UCSD-AML1 (cell line): ENCODE measurements at regions not wholly inside any gene's neighbourhood (a gene's known extent, or its start where the extent isn't known, plus 50 kb on each side); places are given as distances from the start of the nearest gene placed in this dataset.
"Not testable (repeated sequence)": the region's sequence is repeated elsewhere in the genome, so short reads cannot be mapped to it uniquely, and the experiment has no call there.

ENCODE experiments used
- DNase-seq: peaks from one replicate; lab custom pipeline; 2025; ENCODE audit not compliant: unreplicated experiment; lab: John Stamatoyannopoulos, UW

DNA sequence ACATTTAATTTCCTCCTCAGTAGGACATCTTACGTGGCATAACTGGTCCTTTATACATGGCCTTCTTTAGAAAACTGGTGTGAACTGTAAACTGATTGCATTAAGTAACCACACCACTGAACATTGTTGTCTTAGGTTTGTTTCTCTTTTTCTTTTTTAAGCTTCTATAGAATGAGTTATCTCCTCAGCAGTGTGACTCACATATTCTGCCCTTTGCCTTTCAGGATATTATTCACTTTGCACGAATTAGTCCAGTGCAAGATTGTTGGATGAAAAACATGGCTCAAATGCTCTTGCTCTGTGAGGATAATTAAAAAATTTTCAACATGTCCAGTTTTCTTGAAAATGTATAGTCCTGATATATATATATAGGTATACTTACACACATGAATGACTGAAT is 147.6 kb downstream of the KBTBD8 start:
- DNase-seq, result no peak

DNA sequence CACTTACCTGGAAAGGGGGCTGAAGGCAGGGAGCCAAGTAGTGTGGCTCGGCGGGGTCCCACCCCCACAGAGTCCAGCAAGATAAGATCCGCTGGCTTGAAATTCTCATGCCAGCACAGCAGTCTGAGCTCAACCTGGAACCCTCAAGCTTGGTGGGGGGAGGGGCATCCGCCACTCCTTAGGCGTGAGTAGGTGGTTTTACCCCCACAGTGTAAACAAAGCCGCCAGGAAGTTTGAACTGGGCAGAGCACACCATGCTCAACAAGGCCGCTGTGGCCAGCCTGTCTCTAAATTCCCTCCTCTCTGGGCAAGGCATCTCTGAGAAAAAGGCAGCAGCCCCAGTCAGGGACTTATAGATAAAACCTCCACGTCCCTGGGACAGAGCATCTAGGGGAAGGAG is 156.3 kb downstream of the KBTBD8 start:
- no peak for DNase-seq

DNA sequence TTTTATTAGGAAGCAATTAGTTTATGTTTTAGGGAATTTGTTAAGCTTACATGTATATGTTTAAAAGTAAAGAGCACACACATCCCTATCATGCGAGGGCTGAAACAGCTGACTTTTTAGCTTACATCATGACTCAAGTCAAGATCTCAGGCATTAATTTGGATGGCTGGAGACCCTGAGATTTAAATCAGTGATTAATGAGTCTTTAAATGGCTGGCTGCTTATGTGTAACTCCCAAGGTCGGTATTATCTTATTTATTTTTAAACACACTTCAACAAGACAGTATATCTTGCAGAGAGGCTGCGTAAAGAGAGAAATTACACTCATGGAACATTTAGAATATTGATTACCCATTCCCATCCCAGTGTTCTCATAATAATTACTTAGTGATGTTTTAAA is 169.4 kb downstream of the KBTBD8 start:
- no peak for DNase-seq

DNA sequence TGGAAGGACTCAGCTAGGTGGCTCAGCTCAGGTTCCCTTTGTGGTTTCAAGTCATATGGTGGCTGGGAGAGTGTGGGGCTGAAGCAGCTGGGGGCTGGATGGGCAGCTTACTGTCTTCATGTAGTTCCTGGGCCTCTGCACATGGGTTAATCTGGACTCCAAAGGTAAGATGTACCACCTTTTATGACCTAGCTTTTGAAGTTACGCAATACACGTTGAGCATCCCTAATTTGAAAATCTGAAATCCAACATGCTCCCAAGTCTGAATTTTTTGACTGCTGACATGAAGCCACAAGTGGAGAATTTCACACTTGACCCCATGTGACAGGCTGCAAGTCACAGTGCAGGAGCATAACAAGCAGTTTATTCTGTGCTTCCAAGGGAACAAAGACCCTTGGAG is 173.7 kb downstream of the KBTBD8 start:
- DNase-seq, result no peak

DNA sequence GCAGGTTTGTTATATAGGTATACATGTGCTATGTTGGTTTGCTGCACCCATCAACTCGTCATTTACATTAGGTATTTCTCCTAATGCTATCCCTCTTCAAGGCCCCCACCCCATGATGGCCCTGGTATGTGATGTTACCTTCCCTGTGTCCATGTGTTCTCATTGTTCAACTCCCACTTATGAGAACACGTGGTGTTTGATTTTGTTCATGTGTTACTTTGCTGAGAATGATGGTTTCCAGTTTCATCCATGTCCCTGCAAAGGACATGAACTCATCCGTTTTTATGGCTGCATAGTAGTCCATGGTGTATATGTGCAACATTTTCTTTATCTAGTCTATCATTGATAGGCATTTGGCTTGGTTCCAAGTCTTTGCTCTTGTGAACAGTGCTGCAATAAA is 175.0 kb downstream of the KBTBD8 start:
- not testable (repeated sequence) for DNase-seq

DNA sequence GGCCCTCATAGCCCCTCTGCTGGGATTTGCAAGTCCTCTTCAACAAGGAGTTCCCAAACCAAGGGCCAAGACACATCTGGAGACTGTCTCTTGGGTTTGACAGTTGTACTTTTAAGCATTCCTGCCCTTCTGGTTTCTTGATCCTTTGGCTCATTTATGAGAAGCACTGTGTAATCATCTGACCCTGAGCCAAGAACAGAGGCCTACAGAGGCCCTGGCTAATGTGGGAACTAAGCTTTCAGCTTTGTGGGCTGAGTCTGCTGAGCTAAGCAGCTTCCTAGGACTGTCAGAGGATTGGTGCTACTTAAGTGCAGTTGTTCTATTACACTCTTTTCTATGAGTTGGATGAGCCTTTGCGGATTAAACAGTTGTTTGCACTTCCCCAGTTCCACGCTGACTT is 178.3 kb downstream of the KBTBD8 start:
- no peak for DNase-seq

DNA sequence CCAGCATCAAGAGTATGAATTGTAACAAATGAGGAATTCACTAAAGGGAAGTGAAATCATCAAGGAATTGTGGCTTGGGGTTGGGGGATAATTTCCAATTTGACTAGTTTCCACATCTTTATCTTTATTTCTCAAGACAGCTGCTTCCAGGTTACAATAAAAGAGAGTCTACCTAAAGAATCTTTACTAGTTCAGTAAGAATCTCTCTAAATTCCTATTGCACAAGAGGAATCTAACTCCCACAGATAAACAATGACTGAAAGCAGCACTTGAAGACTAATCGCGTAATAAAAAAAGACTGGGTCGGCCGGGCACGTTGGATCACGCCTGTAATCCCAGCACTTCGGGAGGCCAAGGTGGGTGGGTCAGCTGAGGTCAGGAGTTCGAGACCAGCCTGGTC is 194.4 kb downstream of the KBTBD8 start:
- no peak for DNase-seq

DNA sequence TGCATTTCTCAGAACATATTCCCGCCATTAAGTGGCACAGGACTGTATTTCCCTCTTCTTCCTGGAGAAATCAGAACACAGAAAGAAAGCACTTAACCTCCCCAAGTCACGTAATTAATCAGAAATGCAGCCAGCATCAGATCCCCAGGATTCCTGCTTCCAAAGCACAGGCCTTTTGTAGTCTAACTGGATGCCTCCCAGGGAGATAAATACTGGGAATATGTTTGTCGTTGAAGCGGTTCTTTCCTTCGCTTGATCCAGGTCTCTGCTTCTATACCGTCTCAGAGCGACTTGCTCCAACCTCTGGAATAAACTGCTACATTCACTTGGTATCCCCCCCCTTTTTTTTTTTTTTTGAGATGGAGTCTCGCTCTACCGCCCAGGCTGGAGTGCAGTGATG is 198.6 kb downstream of the KBTBD8 start:
- no peak for DNase-seq

DNA sequence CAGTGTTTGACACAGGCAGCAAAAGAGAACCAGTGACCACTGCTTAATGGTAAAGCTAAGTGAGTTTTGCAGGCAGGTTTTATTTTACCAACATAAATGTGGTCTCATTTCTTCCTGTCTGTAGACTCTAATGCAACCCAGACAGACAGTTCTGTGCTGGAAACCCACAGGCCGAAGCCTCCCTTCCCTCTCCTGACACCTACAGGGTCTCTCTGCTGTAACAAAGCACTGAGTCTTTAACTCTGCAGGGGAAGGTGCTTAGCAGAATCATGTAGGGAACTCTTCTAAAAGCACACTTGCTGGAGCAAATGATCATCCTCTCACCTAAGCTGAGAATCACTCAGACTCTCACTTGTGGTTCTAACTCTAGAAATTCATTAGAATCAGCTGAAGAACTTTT is 200.3 kb downstream of the KBTBD8 start:
- no peak for DNase-seq

DNA sequence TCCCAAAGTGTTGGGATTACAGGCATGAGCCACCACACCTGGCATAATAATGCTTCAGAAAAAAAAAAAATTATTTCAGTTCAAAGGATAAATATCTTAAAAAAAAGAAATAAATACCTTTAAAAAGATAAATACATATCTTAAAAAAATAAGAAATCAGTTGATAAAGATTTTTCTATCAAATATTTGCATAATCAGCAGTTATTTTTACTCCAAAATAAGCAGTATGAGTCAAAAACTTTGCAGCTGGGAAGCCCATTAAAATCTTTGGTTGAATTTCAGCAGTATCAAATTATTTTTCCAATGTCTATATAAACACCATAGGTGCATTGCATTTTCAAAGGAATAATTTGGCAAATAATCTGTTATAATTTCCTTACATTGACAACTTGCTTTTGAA is 202.5 kb downstream of the KBTBD8 start:
- DNase-seq, result no peak

DNA sequence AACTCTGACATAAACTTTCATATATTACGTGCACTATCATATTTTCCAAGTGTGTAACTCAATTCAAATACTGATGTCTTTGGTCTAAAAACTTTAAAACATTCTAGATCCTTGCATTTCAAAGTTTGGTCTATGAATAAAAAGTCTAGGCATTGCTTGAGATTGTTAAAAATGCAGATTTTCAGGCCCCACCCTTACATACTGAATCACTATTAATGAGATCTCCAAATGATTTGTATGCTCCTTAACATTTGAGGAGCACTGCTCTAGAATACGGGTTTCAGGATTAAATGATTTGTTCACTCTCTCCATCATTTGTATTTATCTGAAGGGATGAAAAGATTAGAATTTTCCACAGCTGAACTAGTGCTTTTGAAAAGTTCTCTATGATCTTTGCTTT is 202.9 kb downstream of the KBTBD8 start:
- DNase-seq, result no peak

DNA sequence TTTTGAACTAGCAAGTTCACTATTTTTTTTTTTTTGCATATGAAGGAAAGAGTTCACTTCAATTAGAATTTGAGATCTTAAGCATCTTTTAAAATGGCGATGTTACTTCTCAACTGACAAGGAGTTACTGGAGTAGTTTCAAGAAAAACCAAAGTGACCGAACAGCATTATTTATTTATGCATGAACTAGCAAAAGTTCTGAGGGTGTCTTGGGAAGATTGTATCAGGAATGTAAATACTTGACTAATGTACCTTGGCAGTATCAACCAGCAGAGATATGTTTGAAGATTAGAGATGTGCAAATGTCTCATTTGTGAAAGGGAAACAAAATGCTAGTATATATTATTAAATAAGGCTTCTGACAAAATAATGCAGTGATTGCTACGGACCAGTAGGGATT is 203.9 kb downstream of the KBTBD8 start:
- no peak for DNase-seq

DNA sequence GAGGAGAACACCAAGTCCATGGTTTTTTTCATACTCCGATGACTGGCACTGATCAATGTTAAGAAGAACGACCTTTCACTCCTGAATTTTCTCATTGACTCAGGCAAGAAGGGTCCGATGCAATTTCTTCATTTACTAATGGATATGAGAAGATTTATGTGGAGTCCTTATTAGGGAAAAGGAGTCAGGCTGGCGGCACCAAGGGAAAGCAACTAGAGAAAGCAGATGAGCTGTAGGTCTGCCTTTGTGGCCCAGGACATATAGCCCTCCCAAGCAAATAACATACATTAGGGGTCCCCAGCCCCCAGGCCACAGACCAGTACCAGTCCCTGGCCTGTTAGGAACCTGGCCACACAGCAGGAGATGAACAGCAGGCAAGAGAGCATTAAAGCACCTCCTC is 206.8 kb downstream of the KBTBD8 start:
- DNase-seq, result no peak

DNA sequence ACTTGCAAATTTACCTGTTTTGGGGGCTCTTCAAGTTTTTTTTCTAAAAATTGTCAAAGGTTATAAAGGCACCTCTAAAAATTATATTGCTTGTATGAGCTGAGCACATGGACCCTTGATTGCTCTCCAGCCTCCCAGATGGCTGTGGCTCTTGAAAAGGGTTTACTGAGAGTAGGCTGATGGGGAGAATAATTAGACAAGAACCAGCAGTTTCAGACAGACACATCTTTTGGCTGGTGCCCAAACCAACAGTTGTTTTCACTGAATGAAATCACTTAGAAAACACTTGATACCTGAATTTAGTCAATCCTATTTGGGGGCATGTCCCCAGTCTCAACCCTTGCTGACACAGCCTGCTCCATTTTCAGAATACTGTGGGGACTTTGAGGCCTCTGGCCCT is 217.6 kb downstream of the KBTBD8 start:
- DNase-seq, result no peak

DNA sequence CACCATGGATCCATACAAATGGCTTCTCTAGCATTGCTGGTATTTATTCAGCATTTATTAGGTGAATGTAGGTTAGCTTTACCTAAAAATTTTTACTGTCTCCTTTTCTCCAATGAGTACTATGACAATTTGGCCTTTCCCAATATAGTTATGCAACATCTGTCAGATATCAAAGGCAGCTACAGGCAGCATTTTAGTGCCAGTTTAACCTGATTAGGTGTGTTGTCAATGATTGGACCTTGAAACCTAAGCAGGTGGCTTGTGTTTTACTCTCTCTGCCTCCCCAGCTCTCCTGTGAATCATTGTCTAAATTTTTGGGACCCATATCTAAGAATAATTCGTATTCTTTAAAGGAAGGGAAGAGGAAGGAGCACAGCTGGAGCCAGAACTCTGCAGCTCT is 228.9 kb downstream of the KBTBD8 start:
- DNase-seq, result no peak

DNA sequence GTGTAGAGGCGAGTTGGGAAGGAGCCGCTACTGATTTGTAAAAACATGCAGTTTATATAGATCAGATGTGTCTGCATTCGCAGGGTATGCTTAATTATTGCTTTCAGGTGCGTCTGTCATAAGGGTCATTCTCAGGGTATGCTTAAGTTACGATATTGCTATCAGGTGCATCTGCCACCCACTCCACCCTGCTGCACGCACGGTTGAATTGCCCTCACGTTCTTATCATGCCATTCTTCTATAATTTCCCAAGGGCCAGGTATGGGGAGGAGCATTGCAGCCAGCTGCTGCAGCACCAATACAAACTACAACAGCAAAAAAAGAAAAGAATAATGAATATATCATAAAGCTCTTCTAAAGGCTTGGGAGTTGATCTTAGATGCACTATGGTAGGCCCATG is 230.0 kb downstream of the KBTBD8 start:
- no peak for DNase-seq

DNA sequence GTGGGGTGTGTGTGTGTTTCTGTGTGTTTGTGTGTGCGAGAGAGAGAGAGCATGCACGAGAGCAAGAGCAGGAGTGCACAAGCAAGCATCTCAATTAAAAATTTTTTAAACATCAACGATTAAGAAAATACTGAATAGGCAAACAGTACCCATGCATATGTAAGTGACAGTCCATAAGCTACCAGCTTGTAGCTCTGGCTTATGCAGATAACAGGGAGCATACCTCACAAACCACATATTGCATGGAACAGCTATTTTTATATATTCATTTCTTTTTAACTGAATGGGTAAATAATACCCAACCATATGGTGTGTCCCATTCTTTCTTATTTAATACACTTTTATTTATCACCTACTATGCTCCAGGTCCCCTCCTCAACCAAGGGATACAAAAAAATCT is 234.5 kb downstream of the KBTBD8 start:
- no peak for DNase-seq

DNA sequence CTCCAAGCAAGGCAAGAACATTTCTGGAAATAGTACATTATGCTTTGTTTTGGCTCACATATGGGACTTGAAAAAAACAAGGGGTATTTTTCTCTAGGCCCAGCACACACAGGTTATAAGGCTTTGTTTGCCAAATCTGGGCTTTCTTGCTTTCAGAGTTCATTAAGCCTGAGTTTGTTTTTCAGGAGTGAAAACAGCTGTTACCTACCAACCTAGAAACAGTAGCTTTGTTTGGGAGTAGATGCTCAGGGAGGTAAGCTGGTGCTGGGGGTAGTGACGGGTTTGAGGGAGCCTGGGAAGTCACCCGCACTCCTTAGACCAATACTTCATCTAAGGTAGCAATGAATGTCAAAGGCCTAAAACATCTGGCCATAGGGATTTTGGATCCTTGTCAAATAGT is 241.2 kb downstream of the KBTBD8 start:
- DNase-seq, result no peak

DNA sequence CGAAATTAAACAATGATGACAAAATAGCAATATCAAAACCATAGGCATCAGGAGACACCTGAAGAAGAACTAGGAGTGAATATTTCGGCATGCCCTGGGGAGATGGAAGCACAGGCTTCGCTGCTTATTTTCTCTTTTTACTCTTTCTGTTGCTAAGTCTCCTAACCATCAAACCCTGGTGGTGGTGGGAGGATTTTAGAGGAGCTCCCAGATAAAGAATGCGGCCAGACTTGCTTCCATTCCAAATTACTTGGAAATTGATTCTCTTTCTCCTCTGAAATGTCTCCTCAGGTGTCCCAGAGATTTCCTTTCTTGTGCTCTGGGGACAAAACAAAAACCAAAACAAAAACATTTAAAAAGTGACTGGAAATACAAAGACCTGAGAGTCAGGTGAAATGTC is 243.0 kb downstream of the KBTBD8 start:
- no peak for DNase-seq

DNA sequence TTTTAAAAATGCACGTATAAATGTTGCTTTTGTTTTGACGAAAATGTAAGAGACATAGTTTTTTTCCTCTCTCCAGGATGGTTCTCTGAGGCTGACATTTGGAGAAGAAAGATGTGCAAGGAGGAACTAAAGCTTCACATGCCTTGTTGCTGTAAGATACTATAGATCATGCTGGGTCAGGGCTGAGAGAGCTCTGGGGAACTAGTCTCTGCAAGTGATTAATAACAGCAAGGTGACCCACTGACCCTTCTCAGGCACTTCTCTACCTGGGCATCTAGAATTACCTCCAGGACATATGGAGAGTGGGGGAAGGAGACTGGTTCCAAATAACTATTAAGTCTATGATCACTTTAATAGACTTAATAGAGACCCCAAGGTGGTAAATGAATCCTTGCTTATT is 246.0 kb downstream of the KBTBD8 start:
- DNase-seq, result no peak

DNA sequence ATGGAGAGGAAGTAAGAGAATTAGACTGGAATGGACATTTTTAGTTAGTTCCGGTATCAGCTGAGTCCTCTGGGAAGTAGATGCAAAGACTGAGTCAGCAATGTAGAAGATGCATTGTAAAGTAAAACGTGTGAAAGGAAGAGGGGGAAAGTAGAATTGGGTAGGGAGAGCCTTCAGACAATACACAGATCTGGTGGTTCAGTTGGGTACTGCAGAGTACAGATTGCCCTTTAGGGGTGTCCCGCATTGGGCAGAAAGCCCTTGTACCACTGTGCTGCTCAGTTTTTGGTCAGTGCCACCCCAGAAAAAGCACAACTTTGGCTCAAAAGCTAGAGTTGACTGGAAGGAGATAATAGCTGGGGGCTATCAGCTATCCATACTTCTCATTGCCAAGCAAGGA is 247.4 kb downstream of the KBTBD8 start:
- no peak for DNase-seq

DNA sequence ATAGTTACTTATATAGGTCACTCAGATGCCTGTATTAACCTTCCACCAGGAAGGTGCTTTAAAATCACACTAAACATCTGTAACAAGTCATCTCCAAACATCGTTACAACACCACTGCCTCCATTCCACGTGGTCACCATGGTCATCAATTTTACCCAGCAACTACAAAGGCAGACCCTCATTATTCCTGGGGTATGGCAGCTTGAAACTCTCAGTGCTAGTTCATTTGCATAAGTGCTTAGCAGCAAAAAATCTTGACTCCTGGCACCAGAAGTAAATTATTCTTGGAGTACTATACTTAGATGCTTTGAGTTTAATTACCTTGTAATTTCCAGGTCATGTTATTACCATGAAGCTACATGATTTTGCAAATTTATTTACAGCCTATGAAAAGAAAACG is 250.6 kb downstream of the KBTBD8 start:
- no peak for DNase-seq

DNA sequence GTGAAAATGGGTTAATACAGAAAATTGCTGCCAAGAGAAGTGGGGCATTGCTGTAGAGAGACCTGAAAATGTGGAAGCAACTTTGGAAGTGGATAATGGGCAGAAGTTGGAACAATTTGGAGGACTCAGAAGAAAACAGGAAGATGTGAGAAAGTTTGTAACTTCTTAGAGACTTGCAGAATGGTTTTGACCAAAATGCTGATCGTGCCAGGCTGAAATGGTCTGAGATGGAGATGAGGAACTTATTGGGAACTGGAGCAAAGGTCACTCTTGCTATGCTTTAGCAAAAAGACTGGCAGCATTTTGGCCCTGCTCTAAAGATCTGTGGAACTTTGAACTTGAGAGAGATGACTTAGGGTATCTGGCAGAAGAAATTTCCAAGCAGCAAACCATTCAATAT is 254.8 kb downstream of the KBTBD8 start:
- DNase-seq, result not testable (repeated sequence)

DNA sequence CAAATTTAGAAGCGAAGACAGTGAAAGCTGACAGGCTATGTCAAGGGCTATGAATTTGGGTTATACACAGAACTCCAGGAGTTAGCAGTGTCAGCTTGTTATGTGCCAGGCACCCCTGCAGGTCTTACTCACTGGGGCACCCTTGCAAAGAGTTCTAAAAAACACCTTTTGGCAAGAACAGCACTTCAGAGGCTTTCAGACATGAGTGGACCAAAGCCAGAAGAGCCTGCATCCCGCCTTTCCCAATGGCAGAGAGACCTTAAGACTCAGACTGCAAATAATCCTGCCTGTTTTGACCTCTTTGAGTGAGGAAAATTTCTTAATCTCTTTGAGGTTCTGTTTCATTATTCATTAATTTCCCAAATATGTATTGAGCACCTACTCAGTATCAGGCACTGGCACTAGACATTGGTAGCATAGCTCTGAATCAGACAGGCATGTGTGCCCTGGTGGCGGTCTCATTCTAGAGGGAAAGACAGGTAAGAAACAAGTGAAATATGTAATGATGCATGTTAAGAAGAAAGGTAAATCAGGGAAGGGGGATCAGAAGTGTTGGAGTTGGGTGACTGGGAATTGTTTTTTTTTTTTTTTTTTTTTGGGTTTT is 280.0 kb downstream of the KBTBD8 start:
- DNase-seq, result no peak
